NT2/D1 (cell line): ENCODE measurements at regions not wholly inside any gene's neighbourhood (a gene's known extent, or its start where the extent isn't known, plus 50 kb on each side); places are given as distances from the start of the nearest gene placed in this dataset.
A peak's percentile ranks its signal among the peaks of the same experiment; 100 is the strongest.

Source experiments
- DNase-seq: peaks from one replicate; pipeline ENCODE4 v3.0.0-alpha.2; 2011; ENCODE audit warnings: low read depth, low spot score
- H3K27me3 ChIP-seq: 2 replicates; pipeline ENCODE4 v1.6.0; 2011; ENCODE audit warnings: mild to moderate bottlenecking; ENCODE audit not compliant: insufficient read length, insufficient read depth
- H3K36me3 ChIP-seq: 2 replicates; pipeline ENCODE4 v1.6.1; 2011; ENCODE audit warnings: mild to moderate bottlenecking, low read length, mixed read lengths; ENCODE audit not compliant: insufficient read depth, insufficient read length
- H3K4me1 ChIP-seq: 2 replicates; pipeline ENCODE4 v1.5.1; 2011; ENCODE audit not compliant: insufficient read depth, insufficient read length
- H3K4me3 ChIP-seq: 2 replicates; pipeline ENCODE4 v1.5.1; 2011; ENCODE audit warnings: low read depth; ENCODE audit not compliant: insufficient read length
- H3K9ac ChIP-seq: 2 replicates; pipeline ENCODE4 v1.6.0; 2011; ENCODE audit warnings: low read depth; ENCODE audit not compliant: insufficient read length
- H3K9me3 ChIP-seq: 2 replicates; pipeline ENCODE4 v1.5.1; 2011; ENCODE audit warnings: mild to moderate bottlenecking, low read length; ENCODE audit not compliant: insufficient read depth
- SUZ12 ChIP-seq: IDR thresholded peaks from 2 replicates; pipeline ENCODE4 v1.6.1; 2011; ENCODE audit not compliant: insufficient read length, insufficient read depth; ENCODE audit errors: extremely low read depth
- YY1 ChIP-seq: IDR thresholded peaks from 2 replicates; pipeline ENCODE4 v1.6.1; 2011; ENCODE audit not compliant: insufficient read length, insufficient read depth
- ZNF274 ChIP-seq: IDR thresholded peaks from 2 replicates; pipeline ENCODE4 v1.6.1; 2011; ENCODE audit warnings: mild to moderate bottlenecking, low read depth, low read length

DNA sequence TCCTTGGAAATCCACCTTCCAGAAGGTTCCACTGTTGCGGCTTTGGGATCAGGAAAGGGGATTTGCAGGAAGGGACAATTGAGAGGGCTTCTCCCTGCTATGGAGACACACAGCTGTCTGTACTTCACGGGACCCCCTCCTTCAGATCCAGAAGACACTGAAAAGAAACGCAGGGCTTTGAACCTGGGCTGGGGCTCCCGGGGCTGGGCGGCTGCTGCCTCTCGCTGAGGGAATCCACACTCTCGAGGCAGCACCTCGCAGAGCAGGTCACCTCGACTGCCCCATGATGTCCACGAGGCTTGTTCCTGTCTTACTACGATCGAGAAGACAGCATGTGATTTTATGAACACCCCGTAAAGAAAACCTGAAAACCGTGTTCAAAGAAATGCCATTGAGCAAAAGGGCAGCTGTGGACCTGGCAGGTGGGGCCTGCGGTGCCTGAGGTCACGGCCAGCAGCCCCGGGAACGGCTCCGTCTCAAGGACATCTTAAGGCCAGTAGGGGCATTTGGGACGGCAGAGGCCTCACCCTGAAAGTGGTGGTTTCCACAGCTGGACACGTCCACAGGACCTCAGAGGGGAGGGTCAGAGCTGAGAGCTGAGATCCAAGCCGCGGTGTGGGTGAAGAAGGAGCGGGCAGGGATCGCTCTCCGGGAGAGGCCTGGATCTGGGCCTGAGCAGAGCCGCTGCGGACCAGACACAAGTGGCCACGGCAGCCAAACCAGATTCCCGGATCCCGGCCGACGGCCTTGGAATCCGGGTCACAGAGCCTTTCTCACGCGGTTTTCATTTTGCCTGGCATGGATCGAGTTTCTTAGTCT, 165.7 kb downstream of the RTP5 start:
- DNase-seq, result no peak
- Histone ChIP-seq H3K4me1 (peaks cover 9% of the 10 kb centered on the region), H3K27me3 (peaks cover 83% of the 10 kb centered on the region), H3K4me3 (no peak overlapping the region), H3K9me3 (peaks cover 3% of the 10 kb centered on the region; the same call in 1 of the 2 replicates), H3K36me3 (no peaks in the 10 kb centered on the region), H3K9ac (no peak overlapping the region)
- no peak for TF ChIP-seq SUZ12
- no peak for TF ChIP-seq YY1
- TF ChIP-seq ZNF274, result no peak

GRCh38 chr2:242035858-242036652, 166.5 kb downstream of the RTP5 start:
- DNase-seq, result no peak
- peaks cover 89% of the 10 kb centered on the region for H3K27me3 ChIP-seq
- no peaks in the 10 kb centered on the region for H3K36me3 ChIP-seq
- no peak for TF ChIP-seq SUZ12
- no peak for TF ChIP-seq ZNF274
- TF ChIP-seq YY1, result no peak
- H3K9me3 ChIP-seq, result peaks cover 3% of the 10 kb centered on the region; the same call in 1 of the 2 replicates
- H3K9ac ChIP-seq, result no peak overlapping the region
- no peak overlapping the region for H3K4me3 ChIP-seq
- H3K4me1 ChIP-seq, result peaks cover 9% of the 10 kb centered on the region

DNA sequence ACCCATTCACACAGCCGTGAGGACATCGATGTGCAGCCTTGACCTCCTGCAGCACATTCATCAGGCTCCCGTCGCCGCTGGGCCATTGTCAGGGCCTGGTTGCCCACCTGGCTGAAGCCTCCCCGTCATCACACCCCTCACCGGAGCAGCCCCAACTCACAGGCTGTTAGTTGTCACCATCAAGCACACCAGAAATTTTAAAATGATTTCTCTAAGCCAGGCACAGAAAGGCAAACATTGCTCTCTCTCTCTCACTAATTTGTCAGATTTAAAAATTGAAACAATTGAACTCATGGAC, 167.1 kb downstream of the RTP5 start:
- TF ChIP-seq SUZ12, result no peak
- TF ChIP-seq YY1, result no peak
- no peak for TF ChIP-seq ZNF274
- peaks cover 3% of the 10 kb centered on the region; the same call in 1 of the 2 replicates for H3K9me3 ChIP-seq
- H3K36me3 ChIP-seq, result no peaks in the 10 kb centered on the region
- H3K4me3 ChIP-seq, result no peak overlapping the region
- no peak overlapping the region for H3K9ac ChIP-seq
- H3K27me3 ChIP-seq, result peaks cover 89% of the 10 kb centered on the region
- no peak for DNase-seq
- peaks cover 9% of the 10 kb centered on the region for H3K4me1 ChIP-seq

DNA sequence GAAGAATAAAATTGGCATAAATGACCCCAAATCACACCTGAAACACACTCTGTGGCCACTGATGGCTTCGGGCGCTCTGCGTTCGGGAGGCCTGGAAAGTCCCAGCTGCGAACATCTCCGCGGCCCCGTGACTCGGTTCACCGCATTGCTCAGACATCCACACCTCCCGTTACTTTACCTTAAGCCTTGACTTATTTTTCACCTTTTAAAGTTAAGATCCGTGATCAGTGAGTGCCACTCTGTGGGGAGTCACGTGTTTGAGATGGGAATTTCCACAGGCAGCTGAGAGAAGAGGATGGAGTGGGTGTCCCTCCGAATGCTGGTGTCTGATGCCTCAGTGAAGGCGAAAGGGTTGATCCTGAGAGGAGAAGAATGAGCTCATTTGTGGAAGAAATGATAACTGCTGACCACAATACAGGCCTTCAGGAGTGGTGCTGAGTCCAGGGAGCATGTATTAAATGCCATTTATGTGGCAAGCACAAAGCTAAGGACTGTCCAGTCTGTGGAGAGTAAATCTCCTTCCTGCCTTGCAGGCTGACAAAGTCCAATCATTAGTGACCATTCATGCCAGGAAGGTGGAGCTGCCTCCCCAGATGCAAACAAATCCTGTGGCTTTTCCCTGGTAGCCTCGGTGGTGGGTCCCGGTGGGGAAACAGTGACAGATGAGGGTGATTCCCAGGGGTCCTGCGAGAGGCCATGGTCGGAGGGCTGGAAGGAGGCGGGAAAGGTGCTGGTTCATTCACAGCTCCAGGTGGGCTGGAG, 168.8 kb downstream of the RTP5 start:
- Histone ChIP-seq H3K9ac (no peak overlapping the region), H3K27me3 (peaks cover 93% of the 10 kb centered on the region), H3K36me3 (no peaks in the 10 kb centered on the region), H3K9me3 (peaks cover 10% of the 10 kb centered on the region; the same call in 1 of the 2 replicates), H3K4me3 (no peak overlapping the region), H3K4me1 (peaks cover 6% of the 10 kb centered on the region)
- TF ChIP-seq ZNF274 (no peak), YY1 (no peak), SUZ12 (no peak)
- no peak for DNase-seq

DNA sequence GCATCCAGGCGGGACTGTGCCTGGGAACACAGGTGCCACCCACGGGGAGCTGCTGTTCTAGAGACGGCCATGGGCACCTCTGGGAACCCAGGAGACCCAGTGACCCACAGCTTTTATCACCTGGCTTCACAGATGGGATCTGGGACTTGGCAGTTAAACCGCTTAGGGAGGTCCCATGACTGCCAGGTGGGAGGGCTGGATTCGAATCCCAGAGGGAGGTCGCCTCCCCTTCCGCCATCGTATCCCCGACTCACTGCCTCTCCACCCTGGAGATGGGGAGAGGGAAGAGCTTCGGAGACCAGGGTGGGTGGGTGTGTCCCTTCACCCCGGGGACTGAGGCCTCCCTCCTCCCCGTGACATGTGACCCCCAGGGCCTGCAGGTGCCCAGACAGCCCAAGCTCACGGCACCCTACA, 169.4 kb downstream of the RTP5 start:
- peaks cover 5% of the 10 kb centered on the region for H3K4me1 ChIP-seq
- no peak for DNase-seq
- H3K36me3 ChIP-seq, result no peaks in the 10 kb centered on the region
- no peak overlapping the region for H3K4me3 ChIP-seq
- TF ChIP-seq YY1 (no peak), ZNF274 (no peak), SUZ12 (no peak)
- H3K9ac ChIP-seq, result no peak overlapping the region
- H3K9me3 ChIP-seq, result peaks cover 10% of the 10 kb centered on the region; the same call in 1 of the 2 replicates
- peaks cover 93% of the 10 kb centered on the region for H3K27me3 ChIP-seq

DNA sequence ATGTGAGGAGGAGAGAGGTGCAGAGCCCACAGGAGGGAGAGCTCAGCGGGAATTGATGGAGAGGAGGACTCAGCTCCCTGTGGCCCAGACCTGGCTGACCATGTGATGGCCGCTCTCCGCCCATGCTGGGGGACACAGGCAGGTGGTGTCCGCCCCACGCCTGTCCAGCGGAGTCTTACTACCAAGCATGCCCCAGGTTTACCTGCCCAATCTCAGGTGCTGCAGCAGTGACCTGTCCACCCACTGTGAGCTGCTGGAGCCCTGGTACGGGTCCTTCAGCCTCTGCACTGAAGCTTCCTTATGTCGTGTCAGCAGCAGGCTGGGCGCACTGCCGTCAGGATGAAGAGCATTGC, 170.8 kb downstream of the RTP5 start:
- TF ChIP-seq ZNF274 (no peak), YY1 (no peak), SUZ12 (no peak)
- no peak for DNase-seq
- Histone ChIP-seq H3K27me3 (peaks cover 100% of the 10 kb centered on the region), H3K4me1 (peaks cover 5% of the 10 kb centered on the region), H3K4me3 (no peak overlapping the region), H3K9ac (no peak overlapping the region), H3K36me3 (no peaks in the 10 kb centered on the region), H3K9me3 (peaks cover 14% of the 10 kb centered on the region; the same call in 1 of the 2 replicates)

DNA sequence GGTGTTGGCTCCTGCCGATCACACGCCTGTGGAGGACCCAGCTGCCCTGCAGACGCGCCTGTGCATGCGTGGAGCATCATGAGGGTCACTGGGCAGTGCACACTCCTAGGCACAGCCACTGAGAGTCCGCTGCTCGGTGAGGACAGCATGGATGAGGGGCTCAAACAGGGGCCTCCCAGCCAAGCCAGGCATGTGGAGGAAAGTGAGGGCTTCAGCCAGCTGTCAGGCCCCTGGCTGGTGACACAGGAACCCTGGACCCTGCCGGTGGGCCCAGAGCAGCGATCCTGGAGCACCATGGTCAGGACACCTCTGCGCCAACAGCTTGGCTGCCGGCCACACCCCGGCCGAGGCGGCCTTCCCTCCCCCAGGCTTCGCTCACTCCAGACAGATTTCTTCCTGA, 171.2 kb downstream of the RTP5 start:
- no peak for DNase-seq
- Histone ChIP-seq H3K36me3 (no peaks in the 10 kb centered on the region), H3K4me3 (no peak overlapping the region), H3K9me3 (peaks cover 18% of the 10 kb centered on the region; the same call in 1 of the 2 replicates), H3K4me1 (peaks cover 5% of the 10 kb centered on the region), H3K27me3 (peaks cover 100% of the 10 kb centered on the region), H3K9ac (peak overlapping the region; percentile 1)
- TF ChIP-seq SUZ12, result no peak
- TF ChIP-seq ZNF274, result no peak
- no peak for TF ChIP-seq YY1
